ENCODE measurements at regions not wholly inside any gene's neighbourhood (a gene's known extent, or its start where the extent isn't known, plus 50 kb on each side); places are given as distances from the start of the nearest gene placed in this dataset.

- TF ChIP-seq CTCF (IDR thresholded peaks at IDR 0.05) = no peak
- TF ChIP-seq POLR2A (IDR thresholded peaks at IDR 0.05) = no peak
Observed at GRCh38 chr4:170687751-170688150, 598.0 kb upstream of the AADAT start.
